Urinary bladder (tissue), 1 donor: ENCODE measurements at regions not wholly inside any gene's neighbourhood (a gene's known extent, or its start where the extent isn't known, plus 50 kb on each side); places are given as distances from the start of the nearest gene placed in this dataset. TPM values are rescaled to one million over a fixed set of nuclear protein-coding genes. Genes with fewer than 3 reads are reported as not detected.

Source experiments
- small RNA-seq: library from RNA; depleted of rRNA; stranded (forward); fragments of <200 nt; gene quantifications from one replicate; pipeline ENCODE3, GENCODE V24; 2014

Small RNAs in the stretch of these regions (small RNA-seq; reads per million reads assigned to genes)
- gene DYNLL1P5, result not detected
